H1 (cell line): ENCODE measurements at regions not wholly inside any gene's neighbourhood (a gene's known extent, or its start where the extent isn't known, plus 50 kb on each side); places are given as distances from the start of the nearest gene placed in this dataset.

ENCODE experiments used
- CTCF ChIA-PET: fragments of 300-600 bp; sonication (Branson Sonifier 250); formaldehyde crosslinking; loops from one replicate; lab custom pipeline; 2021; ENCODE audit not compliant: partially characterized antibody; lab: Charles Lee
- POLR2A ChIA-PET: fragments of 300-600 bp; sonication (Branson Sonifier 250); formaldehyde crosslinking; loops from one replicate; lab custom pipeline; 2021; ENCODE audit warnings: inconsistent platforms; ENCODE audit not compliant: partially characterized antibody; lab: Charles Lee
- DNase-seq, 2 experiments: peaks; one replicate each; pipeline versions ENCODE4 v3.0.0 to v3.0.0-alpha.2; 2010 to 2022; ENCODE audit warnings: low spot score in 2 of 2, low read depth in 1 of 2, mixed read lengths in 1 of 2
- FAIRE-seq: peaks from 2 replicates; lab custom pipeline; 2011; peaks lifted over from hg19 to GRCh38; lab: Jason Lieb, UNC
- H2AFZ ChIP-seq: 2 replicates; pipeline ENCODE4 v1.8.1; 2012; ENCODE audit warnings: low read length, inconsistent platforms
- H2AK5ac ChIP-seq: 2 replicates; pipeline ENCODE4 v1.6.1; 2013; ENCODE audit warnings: low read depth, low read length
- H2BK120ac ChIP-seq: replicated peaks from 2 replicates; pipeline ENCODE3; 2013; ENCODE audit warnings: low read depth, low read length, inconsistent platforms
- H2BK12ac ChIP-seq: 2 replicates; pipeline ENCODE4 v1.6.1; 2013; ENCODE audit warnings: low read depth, low read length
- H2BK15ac ChIP-seq: 2 replicates; pipeline ENCODE4 v1.6.1; 2013; ENCODE audit warnings: low read length
- H2BK20ac ChIP-seq: 2 replicates; pipeline ENCODE4 v1.6.1; 2013; ENCODE audit warnings: low read length
- H2BK5ac ChIP-seq: 2 replicates; pipeline ENCODE4 v1.6.1; 2013; ENCODE audit warnings: low read depth, low read length
- H3K14ac ChIP-seq: 2 replicates; pipeline ENCODE4 v1.6.1; 2013; ENCODE audit warnings: inconsistent platforms; ENCODE audit not compliant: insufficient read length
- H3K18ac ChIP-seq: 2 replicates; pipeline ENCODE4 v1.6.1; 2013; ENCODE audit warnings: low read length; ENCODE audit errors: extremely low read depth
- H3K23ac ChIP-seq: 2 replicates; pipeline ENCODE4 v1.6.1; 2013; ENCODE audit warnings: inconsistent platforms; ENCODE audit not compliant: insufficient read length
- H3K23me2 ChIP-seq: 2 replicates; pipeline ENCODE4 v1.6.1; 2013; ENCODE audit warnings: low read depth, low read length
- H3K27ac ChIP-seq: 2 replicates; pipeline ENCODE4 v1.6.1; 2011; ENCODE audit warnings: low read depth, low read length, inconsistent platforms
- H3K27me3 ChIP-seq, 4 experiments: replicated peaks in 1 of 4; 1 replicate in 1 of 4; 2 replicates in 3 of 4; pipeline versions ENCODE4 v1.6.1 to v1.8.1; 2011 to 2013; ENCODE audit warnings: low read length in 3 of 4, mild to moderate bottlenecking in 3 of 4, inconsistent platforms in 2 of 4, mixed read lengths in 2 of 4, moderate library complexity in 1 of 4; ENCODE audit not compliant: control insufficient read depth in 3 of 4, insufficient read depth in 3 of 4; ENCODE audit errors: extremely low read depth in 1 of 4
- H3K36me3 ChIP-seq, 4 experiments: 2 replicates each; pipeline versions ENCODE4 v1.6.1 to v1.8.1; 2011 to 2013; ENCODE audit warnings: mild to moderate bottlenecking in 4 of 4, low read length in 3 of 4, moderate library complexity in 2 of 4, control low read depth in 1 of 4, inconsistent platforms in 1 of 4; ENCODE audit not compliant: insufficient read depth in 4 of 4, control insufficient read depth in 2 of 4
- H3K4ac ChIP-seq: replicated peaks from 2 replicates; pipeline ENCODE3; 2013; ENCODE audit warnings: low read length, low read depth, mixed read lengths, inconsistent platforms; ENCODE audit not compliant: insufficient read length
- H3K4me1 ChIP-seq, 4 experiments: replicated peaks in 1 of 4; 1 replicate in 1 of 4; 2 replicates in 3 of 4; pipeline versions ENCODE4 v1.6.1 to v1.8.1; 2011 to 2013; ENCODE audit warnings: low read length in 3 of 4, inconsistent platforms in 2 of 4, mixed read lengths in 1 of 4; ENCODE audit not compliant: insufficient read depth in 4 of 4, control insufficient read depth in 3 of 4
- H3K4me2 ChIP-seq, 2 experiments: 2 replicates each; pipeline versions ENCODE4 v1.6.1 to v1.8.1; 2011 to 2013; ENCODE audit warnings: low read depth in 2 of 2, low read length in 2 of 2, control low read depth in 1 of 2, inconsistent platforms in 1 of 2, mild to moderate bottlenecking in 1 of 2; ENCODE audit not compliant: insufficient read depth in 1 of 2
- H3K4me3 ChIP-seq, 4 experiments: fragments of 200-600, 300-600 bp in 1 of 4; sonication (generic), shearing (Covaris generic), sonication (Bioruptor Twin) in 1 of 4; 2 replicates each; pipeline versions ENCODE4 v1.5.1 to v1.8.1; 2011 to 2016; ENCODE audit warnings: low read length in 4 of 4, low read depth in 3 of 4, control low read depth in 2 of 4, inconsistent platforms in 2 of 4, mild to moderate bottlenecking in 2 of 4, mixed read lengths in 1 of 4, moderate library complexity in 1 of 4; ENCODE audit not compliant: insufficient read depth in 2 of 4; ENCODE audit errors: extremely low read depth in 1 of 4
- H3K56ac ChIP-seq: replicated peaks from 2 replicates; pipeline ENCODE3; 2013; ENCODE audit warnings: low read depth, mild to moderate bottlenecking, mixed read lengths, low read length, inconsistent platforms; ENCODE audit not compliant: insufficient read length
- H3K79me1 ChIP-seq: 2 replicates; pipeline ENCODE4 v1.6.1; 2013; ENCODE audit warnings: low read depth, low read length, control low read depth
- H3K79me2 ChIP-seq, 2 experiments: 2 replicates each; pipeline versions ENCODE4 v1.6.1 to v1.8.1; 2012 to 2013; ENCODE audit warnings: low read length in 2 of 2, mild to moderate bottlenecking in 2 of 2, inconsistent platforms in 1 of 2; ENCODE audit not compliant: insufficient read depth in 2 of 2, control insufficient read depth in 1 of 2
- H3K9ac ChIP-seq, 4 experiments: replicated peaks in 1 of 4; 1 replicate in 1 of 4; 2 replicates in 3 of 4; pipeline versions ENCODE4 v1.6.1 to v1.8.1; 2011 to 2013; ENCODE audit warnings: low read depth in 3 of 4, low read length in 3 of 4, control low read depth in 2 of 4, mild to moderate bottlenecking in 2 of 4, moderate library complexity in 2 of 4, inconsistent platforms in 1 of 4; ENCODE audit errors: extremely low read depth in 1 of 4
- H3K9me3 ChIP-seq, 2 experiments: 2 replicates each; pipeline versions ENCODE4 v1.6.1 to v1.8.1; 2012 to 2013; ENCODE audit warnings: mild to moderate bottlenecking in 2 of 2, moderate library complexity in 2 of 2, control low read depth in 1 of 2, inconsistent platforms in 1 of 2, low read depth in 1 of 2, low read length in 1 of 2, mixed read lengths in 1 of 2; ENCODE audit not compliant: insufficient read depth in 2 of 2
- H4K20me1 ChIP-seq, 2 experiments: replicated peaks in 1 of 2; 2 replicates each; pipeline versions ENCODE3 to v1.8.1; 2011 to 2013; ENCODE audit warnings: inconsistent platforms in 2 of 2, low read length in 2 of 2, mild to moderate bottlenecking in 1 of 2; ENCODE audit not compliant: insufficient read depth in 2 of 2, control insufficient read depth in 1 of 2
- H4K5ac ChIP-seq: 2 replicates; pipeline ENCODE4 v1.6.1; 2013; ENCODE audit warnings: low read length, low read depth, mixed read lengths, inconsistent platforms; ENCODE audit not compliant: insufficient read length
- H4K8ac ChIP-seq: 2 replicates; pipeline ENCODE4 v1.8.0; 2013; ENCODE audit warnings: mild to moderate bottlenecking, moderate library complexity, low read length, inconsistent platforms; ENCODE audit not compliant: insufficient read depth; ENCODE audit errors: extremely low read depth
- H4K91ac ChIP-seq: replicated peaks from 2 replicates; pipeline ENCODE3; 2013; ENCODE audit warnings: low read length, mixed read lengths, inconsistent platforms; ENCODE audit not compliant: insufficient read length
- BCL11A ChIP-seq, 2 experiments: IDR thresholded peaks; one replicate each; pipeline ENCODE4 v1.6.1; 2011; ENCODE audit warnings: low read depth in 2 of 2, low read length in 2 of 2, mild to moderate bottlenecking in 2 of 2
- CBX5 ChIP-seq: fragments of 300-800, 300-1000 bp; sonication (generic); IDR thresholded peaks from 2 replicates; pipeline ENCODE4 v1.7.1; 2016; ENCODE audit warnings: antibody characterized with exemption, low read length, low read depth
- SIX5 ChIP-seq: IDR thresholded peaks from 2 replicates; pipeline ENCODE4 v1.6.1; 2011; ENCODE audit warnings: mild to moderate bottlenecking, low read depth, low read length
- TBP ChIP-seq: IDR thresholded peaks from 2 replicates; pipeline ENCODE4 v1.6.1; 2011; ENCODE audit warnings: low read depth, low read length, improper control_type of control experiment
- WGBS, 2 experiments: shearing (Covaris generic) in 1 of 2; methylation state at CpG; one replicate each; pipeline versions ENCODE4 v1.1.6 to v1.1.7; 2013 to 2015; ENCODE audit warnings: low lambda C conversion rate in 2 of 2, mixed read lengths in 2 of 2, inconsistent platforms in 1 of 2, low coverage in 1 of 2, missing lambda C conversion rate in 1 of 2; ENCODE audit not compliant: insufficient replicate concordance in 2 of 2, insufficient coverage in 1 of 2, insufficient read length in 1 of 2; ENCODE audit errors: extremely low coverage in 1 of 2, missing lambda C conversion rate in 1 of 2; 5-methylcytosine and 5-hydroxymethylcytosine counted together
- TF ChIP-seq, protein P1 (sequence below): IDR thresholded peaks from 2 replicates; pipeline ENCODE4 v1.6.1; 2011; ENCODE audit warnings: low read depth, mild to moderate bottlenecking, low read length; ENCODE audit not compliant: insufficient read depth
- TF ChIP-seq, protein P2 (sequence below): IDR thresholded peaks from 2 replicates; pipeline ENCODE4 v1.6.1; 2011; ENCODE audit warnings: low read length, improper control_type of control experiment
- TF ChIP-seq, protein P3 (sequence below): IDR thresholded peaks from 2 replicates; pipeline ENCODE4 v1.6.1; 2012; ENCODE audit warnings: inconsistent platforms
- TF ChIP-seq, protein P4 (sequence below): IDR thresholded peaks from 2 replicates; pipeline ENCODE4 v1.6.1; 2012; ENCODE audit warnings: low read length, inconsistent platforms

DNA sequence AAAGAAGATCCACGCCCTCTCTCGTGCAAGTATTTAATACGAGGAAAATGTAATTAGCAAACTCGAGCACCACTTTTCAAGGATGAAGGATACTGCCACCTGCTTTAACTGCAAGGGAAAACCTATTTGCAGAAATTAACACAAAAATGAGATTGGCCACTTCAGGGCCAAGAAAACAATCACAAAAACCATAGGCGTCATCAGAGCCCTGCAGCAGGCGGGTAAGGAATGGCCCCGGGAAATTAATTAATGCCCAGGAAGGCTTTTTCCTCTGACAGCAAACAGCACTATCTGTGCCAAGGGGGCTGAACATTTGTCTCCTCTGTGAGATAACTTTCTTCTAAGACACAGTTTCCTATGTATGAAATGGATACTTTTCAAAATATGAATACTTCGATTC, 255.7 kb downstream of the CTTN start:
- no peak overlapping the region for H3K18ac ChIP-seq
- no peak overlapping the region for H3K4ac ChIP-seq
- ChIA-PET CTCF (interaction anchor here (0.6 kb wide), 1 partner anchor 110 kb away, joined by 3 read pairs; no protein-coding TSS in a partner anchor), POLR2A (no interaction called here)
- H3K14ac ChIP-seq, result no peak overlapping the region
- no peak overlapping the region for H2BK120ac ChIP-seq
- no peaks in the 10 kb centered on the region for H3K27me3 ChIP-seq
- H4K20me1 ChIP-seq, result peaks cover 3 to 18% of the 10 kb centered on the region in 2 experiments
- H2BK12ac ChIP-seq, result no peak overlapping the region
- no peaks in the 10 kb centered on the region for H3K23me2 ChIP-seq
- no peak overlapping the region for H2AK5ac ChIP-seq
- no peak overlapping the region for H3K23ac ChIP-seq
- H3K27ac ChIP-seq, result no peak overlapping the region
- H3K4me2 ChIP-seq, result no peak overlapping the region
- WGBS, 2 experiments, result 77% methylated on average over 8 of the region's 8 CpGs; no CpG with 5 or more reads in 1 of the 2 experiments
- peaks cover 23% of the 10 kb centered on the region for H3K79me1 ChIP-seq
- no peak overlapping the region for H2AFZ ChIP-seq
- no peaks in the 10 kb centered on the region for H3K36me3 ChIP-seq
- H2BK15ac ChIP-seq, result no peak overlapping the region
- no peak overlapping the region for H3K4me3 ChIP-seq
- no peak for DNase-seq
- H3K9me3 ChIP-seq, result no peaks in the 10 kb centered on the region
- no peak overlapping the region for H4K91ac ChIP-seq
- H3K56ac ChIP-seq, result no peak overlapping the region
- H4K5ac ChIP-seq, result no peak overlapping the region
- peaks cover 5 to 22% (median 16%) of the 10 kb centered on the region in 4 experiments for H3K4me1 ChIP-seq
- no peak overlapping the region for H3K9ac ChIP-seq
- no peak for FAIRE-seq
- H2BK5ac ChIP-seq, result no peak overlapping the region
- H2BK20ac ChIP-seq, result no peak overlapping the region
- H4K8ac ChIP-seq, result no peak overlapping the region
- H3K79me2 ChIP-seq, result peaks cover 0 to 51% of the 10 kb centered on the region in 2 experiments; a peak in 2 of 4 replicates
- TF ChIP-seq, protein P1, sequence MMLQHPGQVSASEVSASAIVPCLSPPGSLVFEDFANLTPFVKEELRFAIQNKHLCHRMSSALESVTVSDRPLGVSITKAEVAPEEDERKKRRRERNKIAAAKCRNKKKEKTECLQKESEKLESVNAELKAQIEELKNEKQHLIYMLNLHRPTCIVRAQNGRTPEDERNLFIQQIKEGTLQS, result no peak
- TF ChIP-seq CBX5 (no peak), BCL11A (IDR thresholded peaks at IDR 0.05; ENCODE audit: low read depth in 2 of 2, low read length in 2 of 2) (no peak), SIX5 (no peak), TBP (no peak)
- TF ChIP-seq, protein P2, sequence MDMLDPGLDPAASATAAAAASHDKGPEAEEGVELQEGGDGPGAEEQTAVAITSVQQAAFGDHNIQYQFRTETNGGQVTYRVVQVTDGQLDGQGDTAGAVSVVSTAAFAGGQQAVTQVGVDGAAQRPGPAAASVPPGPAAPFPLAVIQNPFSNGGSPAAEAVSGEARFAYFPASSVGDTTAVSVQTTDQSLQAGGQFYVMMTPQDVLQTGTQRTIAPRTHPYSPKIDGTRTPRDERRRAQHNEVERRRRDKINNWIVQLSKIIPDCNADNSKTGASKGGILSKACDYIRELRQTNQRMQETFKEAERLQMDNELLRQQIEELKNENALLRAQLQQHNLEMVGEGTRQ, result no peak
- TF ChIP-seq, protein P3, sequence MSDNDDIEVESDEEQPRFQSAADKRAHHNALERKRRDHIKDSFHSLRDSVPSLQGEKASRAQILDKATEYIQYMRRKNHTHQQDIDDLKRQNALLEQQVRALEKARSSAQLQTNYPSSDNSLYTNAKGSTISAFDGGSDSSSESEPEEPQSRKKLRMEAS, result no peak
- TF ChIP-seq, protein P4, sequence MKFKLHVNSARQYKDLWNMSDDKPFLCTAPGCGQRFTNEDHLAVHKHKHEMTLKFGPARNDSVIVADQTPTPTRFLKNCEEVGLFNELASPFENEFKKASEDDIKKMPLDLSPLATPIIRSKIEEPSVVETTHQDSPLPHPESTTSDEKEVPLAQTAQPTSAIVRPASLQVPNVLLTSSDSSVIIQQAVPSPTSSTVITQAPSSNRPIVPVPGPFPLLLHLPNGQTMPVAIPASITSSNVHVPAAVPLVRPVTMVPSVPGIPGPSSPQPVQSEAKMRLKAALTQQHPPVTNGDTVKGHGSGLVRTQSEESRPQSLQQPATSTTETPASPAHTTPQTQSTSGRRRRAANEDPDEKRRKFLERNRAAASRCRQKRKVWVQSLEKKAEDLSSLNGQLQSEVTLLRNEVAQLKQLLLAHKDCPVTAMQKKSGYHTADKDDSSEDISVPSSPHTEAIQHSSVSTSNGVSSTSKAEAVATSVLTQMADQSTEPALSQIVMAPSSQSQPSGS, result no peak
